ENCODE measurements at regions not wholly inside any gene's neighbourhood (a gene's known extent, or its start where the extent isn't known, plus 50 kb on each side); places are given as distances from the start of the nearest gene placed in this dataset.

- no peak for TF ChIP-seq EZH2 (IDR thresholded peaks at IDR 0.05; ENCODE audit: borderline replicate concordance, low read depth, low read length, severe bottlenecking)
- no peak for TF ChIP-seq CTCF (IDR thresholded peaks at IDR 0.05; ENCODE audit: borderline replicate concordance, extremely low read depth, low read length, poor library complexity, severe bottlenecking)
These were observed 324.6 kb upstream of the PDGFD start for GRCh38 chr11:104488561-104488960.

Data from DND-41 (cell line).